ENCODE measurements at regions not wholly inside any gene's neighbourhood (a gene's known extent, or its start where the extent isn't known, plus 50 kb on each side); places are given as distances from the start of the nearest gene placed in this dataset.
A peak's percentile ranks its signal among the peaks of the same experiment; 100 is the strongest.

GRCh38 chr7:35498416-35498815 lies 196.5 kb downstream of the HERPUD2 start:
- peak; percentile 2 for DNase-seq

GRCh38 chr7:35495844-35496243 lies 199.1 kb downstream of the HERPUD2 start:
- no peak for DNase-seq

GRCh38 chr7:35495377-35495776 lies 199.6 kb downstream of the HERPUD2 start:
- no peak for DNase-seq

GRCh38 chr7:35494407-35494806 lies 200.5 kb downstream of the HERPUD2 start:
- no peak for DNase-seq

GRCh38 chr7:35492451-35493175 lies 202.3 kb downstream of the HERPUD2 start:
- no peak for DNase-seq

GRCh38 chr7:35491233-35491632 lies 203.7 kb downstream of the HERPUD2 start:
- no peak for DNase-seq

- no peak for DNase-seq
These were observed 207.1 kb downstream of the HERPUD2 start for GRCh38 chr7:35487841-35488240.

- DNase-seq = no peak
These were observed 207.5 kb downstream of the HERPUD2 start for GRCh38 chr7:35487402-35487801.

- DNase-seq = no peak
These were observed 209.5 kb downstream of the HERPUD2 start for GRCh38 chr7:35485436-35485835.

- no peak for DNase-seq
These were observed 211.4 kb downstream of the HERPUD2 start for GRCh38 chr7:35483568-35483967.

GRCh38 chr7:35482231-35482630 lies 212.7 kb downstream of the HERPUD2 start:
- DNase-seq = no peak

GRCh38 chr7:35480806-35481205 lies 214.1 kb downstream of the HERPUD2 start:
- no peak for DNase-seq

GRCh38 chr7:35477609-35478008 lies 217.3 kb downstream of the HERPUD2 start:
- no peak for DNase-seq

- DNase-seq = no peak
These were observed 220.2 kb upstream of the TBX20 start for GRCh38 chr7:35474100-35474499.

- no peak for DNase-seq
These were observed 214.7 kb upstream of the TBX20 start for GRCh38 chr7:35468606-35469005.

- DNase-seq = no peak
These were observed 213.6 kb upstream of the TBX20 start for GRCh38 chr7:35467456-35467978.

- no peak for DNase-seq
These were observed 212.0 kb upstream of the TBX20 start for GRCh38 chr7:35465791-35466336.

GRCh38 chr7:35463751-35464150 lies 209.9 kb upstream of the TBX20 start:
- no peak for DNase-seq

GRCh38 chr7:35463176-35463700 lies 209.3 kb upstream of the TBX20 start:
- no peak for DNase-seq

GRCh38 chr7:35454575-35455385 lies 200.9 kb upstream of the TBX20 start:
- no peak for DNase-seq

GRCh38 chr7:35450456-35451214 lies 196.7 kb upstream of the TBX20 start:
- no peak for DNase-seq

GRCh38 chr7:35448486-35448885 lies 194.6 kb upstream of the TBX20 start:
- DNase-seq = no peak

- no peak for DNase-seq
These were observed 192.2 kb upstream of the TBX20 start for GRCh38 chr7:35446091-35446490.

Measured in hematopoietic multipotent progenitor cell treated with erythropoietin and hydrocortisone succinate and interleukin-3 and kit ligand, for 4 days (in vitro differentiated cells).